ENCODE measurements at regions not wholly inside any gene's neighbourhood (a gene's known extent, or its start where the extent isn't known, plus 50 kb on each side); places are given as distances from the start of the nearest gene placed in this dataset.
"Not testable (repeated sequence)": the region's sequence is repeated elsewhere in the genome, so short reads cannot be mapped to it uniquely, and the experiment has no call there.

DNA sequence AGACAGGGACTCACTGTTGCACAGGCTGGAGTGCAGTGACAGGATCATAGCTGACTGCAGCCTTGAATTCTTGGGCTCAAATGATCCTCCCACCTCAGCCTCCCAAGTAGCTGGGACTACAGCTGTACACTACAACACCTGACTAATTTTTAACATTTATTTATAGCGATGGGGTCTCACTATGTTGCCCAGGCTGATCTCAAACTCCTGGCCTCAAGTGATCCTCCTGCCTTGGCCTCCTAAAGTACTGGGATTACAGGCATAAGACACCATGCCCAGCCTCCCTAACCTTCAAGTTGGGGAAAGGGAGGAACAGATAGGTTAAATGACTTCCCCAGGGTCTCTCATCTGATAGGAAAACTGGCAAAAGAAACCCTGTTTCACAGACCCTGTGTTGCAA, 919.5 kb downstream of the TYW1 start:
- not testable (repeated sequence) for DNase-seq (ENCODE audit: low read depth)

DNA sequence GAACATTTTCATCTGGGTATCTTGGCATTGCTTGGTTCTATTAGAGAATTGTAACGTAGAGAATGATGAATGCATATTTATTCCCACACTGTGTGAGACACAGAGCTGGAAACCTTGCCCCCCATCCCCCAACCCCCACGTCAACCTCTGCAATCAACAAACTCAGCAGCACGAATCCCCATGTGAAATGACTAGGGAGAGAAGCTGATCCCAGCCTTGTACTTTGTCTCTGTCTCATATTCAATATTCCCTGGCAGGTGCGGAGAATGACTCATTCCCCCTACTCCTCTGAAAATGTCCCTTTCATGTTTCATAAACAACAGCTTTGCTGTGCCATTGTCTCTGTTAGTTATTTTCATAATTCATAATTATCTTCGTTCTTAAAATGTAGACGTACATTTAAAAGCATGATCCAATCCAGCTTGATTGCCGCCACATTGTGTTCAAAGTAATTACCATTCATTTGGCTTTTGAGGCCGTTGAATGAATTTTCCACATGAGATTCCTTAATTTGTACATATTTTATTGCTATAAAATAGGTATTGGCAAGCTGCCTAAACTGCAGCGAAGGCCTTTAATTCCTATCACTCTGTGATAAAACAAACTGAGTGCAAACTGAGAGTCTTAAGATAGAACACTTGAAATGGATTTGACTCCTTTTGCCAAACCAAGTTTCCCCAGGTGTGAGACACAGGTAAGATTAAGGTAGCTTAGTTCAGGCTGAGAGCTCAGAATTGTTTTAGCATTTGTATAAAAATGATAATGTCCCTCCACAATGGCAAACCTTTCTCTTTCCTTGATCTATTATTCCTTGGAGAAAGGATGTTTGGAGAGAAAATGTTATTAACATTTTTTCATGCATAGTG, 920.2 kb downstream of the TYW1 start:
- no peak for DNase-seq (ENCODE audit: low read depth)

DNA sequence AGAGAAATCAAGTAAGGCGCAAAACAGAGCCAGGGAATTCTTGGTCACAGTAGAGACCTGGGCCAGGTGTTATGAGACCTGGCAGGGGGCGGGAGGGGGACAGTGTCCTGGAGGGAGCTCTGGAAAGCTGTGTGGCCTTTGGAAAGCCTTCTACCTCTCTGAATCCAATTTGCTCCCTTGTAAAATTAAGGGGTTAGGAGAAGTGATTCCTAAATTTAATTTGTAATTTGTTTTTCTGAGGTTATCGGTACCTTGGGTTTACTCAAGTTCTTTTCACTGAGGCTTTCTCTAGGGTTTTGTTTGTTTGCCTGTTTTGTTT, 920.8 kb downstream of the TYW1 start:
- no peak for DNase-seq (ENCODE audit: low read depth)

GRCh38 chr7:67918158-67918557, 921.5 kb downstream of the TYW1 start:
- no peak for DNase-seq (ENCODE audit: low read depth)

DNA sequence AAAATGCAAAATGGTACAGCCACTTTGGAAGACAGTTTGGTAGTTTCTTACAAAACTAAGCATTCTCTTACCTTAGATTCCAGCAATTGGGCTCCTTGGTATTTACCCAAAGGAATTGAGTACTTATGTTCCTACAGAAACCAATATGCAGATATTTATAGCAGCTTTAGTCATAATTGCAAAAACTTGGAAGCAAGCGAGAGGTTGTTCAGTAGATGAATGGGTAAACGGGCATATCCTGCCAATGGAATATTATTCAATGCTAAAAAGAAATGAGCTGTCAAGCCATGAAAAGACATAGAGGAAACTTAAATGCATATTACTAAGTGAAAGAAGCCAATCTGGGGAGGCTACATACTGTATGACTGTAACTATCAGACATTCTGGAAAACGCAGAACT, 926.7 kb downstream of the TYW1 start:
- DNase-seq (ENCODE audit: low read depth) = no peak

DNA sequence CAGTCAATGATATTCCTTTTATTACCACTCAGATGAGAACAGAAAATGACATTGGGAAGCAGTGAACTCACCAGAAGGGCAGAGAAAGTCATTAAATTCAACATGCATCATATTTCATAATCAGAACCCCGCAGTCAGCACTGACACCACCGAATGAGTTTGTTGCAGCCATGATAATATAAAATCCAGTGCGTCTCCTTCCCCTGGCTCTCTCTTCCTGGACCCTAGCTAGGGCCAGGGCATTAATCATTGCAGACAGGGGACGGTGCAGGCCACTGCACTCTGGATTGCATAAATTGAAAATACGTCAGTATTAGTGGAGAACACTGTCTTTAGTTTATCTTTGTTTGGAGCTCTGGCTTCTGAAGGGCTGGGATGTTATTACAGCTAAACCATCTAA, 931.5 kb downstream of the TYW1 start:
- no peak for DNase-seq (ENCODE audit: low read depth)

DNA sequence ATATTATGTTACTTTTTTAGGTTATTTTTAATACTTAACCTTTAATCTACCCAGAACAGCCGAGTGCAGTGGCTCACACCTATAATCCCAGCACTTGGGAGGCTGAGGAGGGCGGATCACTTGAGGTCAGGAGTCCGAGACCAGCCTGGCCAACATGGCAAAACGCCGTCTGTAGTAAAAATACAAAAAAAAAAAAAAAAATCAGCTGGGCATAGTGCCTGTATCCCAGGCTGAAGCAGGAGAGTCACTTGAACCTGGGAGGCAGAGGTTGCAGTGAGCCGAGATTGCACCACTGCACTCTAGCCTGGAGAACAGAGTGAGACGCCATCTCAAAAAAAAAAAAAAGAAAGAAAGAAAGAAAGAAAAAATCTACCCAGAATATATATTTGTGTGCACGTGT, 939.8 kb downstream of the TYW1 start:
- not testable (repeated sequence) for DNase-seq (ENCODE audit: low read depth)

GRCh38 chr7:67940400-67940799, 943.8 kb downstream of the TYW1 start:
- no peak for DNase-seq (ENCODE audit: low read depth)

- DNase-seq (ENCODE audit: low read depth) = no peak
Measured at GRCh38 chr7:67947191-67947590, 950.6 kb downstream of the TYW1 start.

- DNase-seq (ENCODE audit: low read depth) = no peak
Measured at GRCh38 chr7:67947646-67948045, 951.0 kb downstream of the TYW1 start.

- no peak for DNase-seq (ENCODE audit: low read depth)
Measured at GRCh38 chr7:67950321-67951083, 953.9 kb downstream of the TYW1 start.

DNA sequence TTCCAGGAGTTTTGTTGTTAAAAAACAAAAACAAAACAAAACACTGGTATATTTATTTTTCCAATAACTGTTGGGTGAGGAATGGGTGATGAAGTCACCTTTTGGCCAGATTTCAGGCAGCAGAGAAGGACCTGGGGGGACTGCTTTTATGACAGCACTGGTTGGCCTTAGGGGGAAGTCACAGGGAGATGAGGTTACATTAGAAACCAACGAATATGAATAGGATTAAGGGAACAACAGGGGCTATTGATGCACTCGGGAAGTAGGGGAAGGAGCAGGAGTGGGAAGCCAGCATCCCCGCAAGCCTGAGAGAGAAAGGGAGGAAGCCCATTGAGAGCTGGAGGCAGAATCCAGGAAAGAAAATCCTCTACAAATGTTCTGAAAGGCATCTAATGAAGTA, 958.4 kb downstream of the TYW1 start:
- no peak for DNase-seq (ENCODE audit: low read depth)

- DNase-seq (ENCODE audit: low read depth) = no peak
Measured at GRCh38 chr7:67962863-67963262, 966.2 kb downstream of the TYW1 start.

GRCh38 chr7:67976490-67976889, 979.9 kb downstream of the TYW1 start:
- no peak for DNase-seq (ENCODE audit: low read depth)

GRCh38 chr7:67983486-67983885, 986.9 kb downstream of the TYW1 start:
- DNase-seq (ENCODE audit: low read depth) = no peak

DNA sequence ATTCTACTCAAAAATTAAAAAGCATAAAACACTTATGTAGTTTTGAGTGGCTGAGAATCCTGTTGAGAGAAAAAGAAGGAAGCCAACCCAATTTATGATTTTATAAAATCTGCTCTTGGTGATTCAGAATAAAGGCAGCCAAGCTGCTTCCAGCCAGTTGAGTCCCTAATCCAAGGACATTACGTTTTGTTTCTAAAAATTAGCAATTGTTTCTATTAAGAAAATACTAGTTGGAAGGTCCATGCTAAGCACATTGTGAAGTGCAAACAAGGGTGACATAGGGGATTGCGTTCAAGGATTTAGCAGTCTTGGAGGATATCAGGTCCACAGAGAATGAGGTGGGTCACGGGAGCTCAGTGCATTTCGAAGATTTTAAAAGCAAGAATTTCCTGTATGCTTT, 987.7 kb downstream of the TYW1 start:
- no peak for DNase-seq (ENCODE audit: low read depth)

DNA sequence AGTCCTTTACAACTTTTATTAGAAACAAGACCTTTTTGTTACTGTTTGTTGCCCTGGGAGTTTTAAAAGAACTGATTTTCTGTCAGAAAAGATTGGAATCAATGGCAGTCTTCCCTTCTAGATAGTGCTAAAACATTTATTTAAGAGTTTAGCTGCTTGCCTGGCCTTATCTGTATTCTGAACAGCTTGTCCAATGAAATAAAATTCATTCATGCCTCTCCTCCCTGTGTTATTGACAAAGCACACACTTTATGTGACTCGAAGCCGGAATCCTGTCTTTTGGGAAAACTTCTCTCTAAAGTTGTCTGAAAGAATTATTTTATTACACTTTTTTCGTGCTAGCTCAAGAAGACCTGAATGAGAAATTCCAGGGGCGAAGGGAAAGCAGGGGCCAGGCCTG, 992.5 kb downstream of the TYW1 start:
- no peak for DNase-seq (ENCODE audit: low read depth)

DNA sequence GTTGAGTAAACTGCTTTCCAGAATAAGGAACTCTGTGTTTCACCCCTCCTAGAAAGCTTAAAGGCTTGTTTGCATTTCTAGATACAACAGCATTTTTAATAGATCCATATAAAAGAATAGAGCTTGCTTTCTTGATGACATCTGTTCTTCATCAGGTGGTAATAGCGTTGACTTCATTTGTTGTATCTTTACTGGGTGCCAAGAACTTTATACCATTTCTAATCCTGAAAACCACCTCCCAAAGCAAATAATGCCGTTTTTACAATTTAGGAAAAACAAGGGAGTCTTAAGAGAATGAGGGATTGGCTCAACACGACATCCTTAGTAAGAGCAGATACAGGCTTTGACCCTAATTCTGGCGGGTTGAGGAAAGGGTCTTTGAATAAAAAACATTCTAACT, 993.4 kb downstream of the TYW1 start:
- no peak for DNase-seq (ENCODE audit: low read depth)

GRCh38 chr7:67990716-67991115, 994.1 kb downstream of the TYW1 start:
- DNase-seq (ENCODE audit: low read depth) = no peak

GRCh38 chr7:67992287-67992686, 995.7 kb downstream of the TYW1 start:
- no peak for DNase-seq (ENCODE audit: low read depth)

- DNase-seq (ENCODE audit: low read depth) = no peak
Measured at GRCh38 chr7:68005992-68006391, 1009.4 kb downstream of the TYW1 start.

DNA sequence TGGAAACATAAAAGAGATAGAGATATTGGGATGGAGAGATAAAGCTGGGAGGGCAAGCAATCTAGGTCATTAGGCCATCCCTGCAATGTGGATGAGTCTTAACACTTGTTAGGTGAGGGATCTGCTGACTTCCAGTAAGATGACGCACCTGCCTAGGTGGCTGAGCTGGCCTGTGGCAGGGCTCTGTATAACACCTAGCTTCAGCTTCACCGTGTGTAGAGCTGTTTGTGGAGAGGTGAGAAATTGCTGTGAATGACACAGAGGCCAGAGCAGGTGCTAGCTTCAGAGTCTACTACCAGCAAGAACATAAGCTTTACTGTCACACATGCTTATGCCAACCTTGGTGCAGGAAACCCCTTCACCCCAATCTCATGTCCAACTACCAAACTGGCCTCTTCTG, 1010.0 kb downstream of the TYW1 start:
- no peak for DNase-seq (ENCODE audit: low read depth)

- DNase-seq (ENCODE audit: low read depth) = no peak
Measured at GRCh38 chr7:68009716-68010115, 1013.1 kb downstream of the TYW1 start.
